ENCODE measurements at regions not wholly inside any gene's neighbourhood (a gene's known extent, or its start where the extent isn't known, plus 50 kb on each side); places are given as distances from the start of the nearest gene placed in this dataset.

GRCh38 chr10:120719333-120719732 is 131.8 kb upstream of the WDR11 start:
- TF ChIP-seq CTCF (IDR thresholded peaks at IDR 0.05 in 2 of 3, conservative IDR thresholded peaks at IDR 0.05 in 1 of 3; ENCODE audit: control insufficient read depth in 2 of 3, extremely low read depth in 1 of 3, insufficient read depth in 1 of 3, low read depth in 3 of 3, low read length in 3 of 3) (no peak), SIX5 (IDR thresholded peaks at IDR 0.05; ENCODE audit: low read depth, low read length, severe bottlenecking) (no peak), SP1 (IDR thresholded peaks at IDR 0.05; ENCODE audit: low read depth, low read length) (no peak), RELA (IDR thresholded peaks at IDR 0.05; ENCODE audit: borderline replicate concordance, partially characterized antibody) (no peak), SRF (IDR thresholded peaks at IDR 0.05; ENCODE audit: low read depth in 2 of 2, low read length in 2 of 2) (no peak), POLR2A (IDR thresholded peaks at IDR 0.05; ENCODE audit: low read depth, low read length) (no peak)

All from GM12878 (cell line).